Sigmoid colon (tissue), 4 donors: ENCODE measurements at regions not wholly inside any gene's neighbourhood (a gene's known extent, or its start where the extent isn't known, plus 50 kb on each side); places are given as distances from the start of the nearest gene placed in this dataset.

Source experiments
- CTCF ChIP-seq, 4 experiments: fragments of 450-650 bp in 3 of 4; fragments of 200-600 bp in 1 of 4; IDR thresholded peaks; one replicate each; pipeline ENCODE4 v1.5.1; 2016 to 2019; ENCODE audit warnings: antibody characterized with exemption in 4 of 4, mild to moderate bottlenecking in 3 of 4, moderate library complexity in 2 of 4
- EP300 ChIP-seq, 4 donors: sonication (generic); formaldehyde crosslinking; IDR thresholded peaks; one replicate each; pipeline ENCODE4 v1.6.1; 2017; ENCODE audit warnings: antibody characterized with exemption in 4 of 4
- POLR2A ChIP-seq, 2 donors: fragments of 450-650 bp; IDR thresholded peaks; one replicate each; pipeline ENCODE4 v1.6.1; 2016; ENCODE audit warnings: antibody characterized with exemption in 2 of 2, mild to moderate bottlenecking in 2 of 2, moderate library complexity in 2 of 2
- POLR2AphosphoS5 ChIP-seq, 4 donors: sonication (generic); formaldehyde crosslinking; IDR thresholded peaks; one replicate each; pipeline ENCODE4 v1.6.1; 2017; ENCODE audit warnings: antibody characterized with exemption in 4 of 4

GRCh38 chr6:147643341-147644200 lies 135.1 kb downstream of the SAMD5 start:
- no peak for TF ChIP-seq CTCF (IDR thresholded peaks at IDR 0.05)
- no peak for TF ChIP-seq POLR2AphosphoS5 (IDR thresholded peaks at IDR 0.05)
- no peak for TF ChIP-seq EP300 (IDR thresholded peaks at IDR 0.05)
- TF ChIP-seq POLR2A (IDR thresholded peaks at IDR 0.05), result no peak
